AG20443 (cell line): ENCODE measurements at regions not wholly inside any gene's neighbourhood (a gene's known extent, or its start where the extent isn't known, plus 50 kb on each side); places are given as distances from the start of the nearest gene placed in this dataset.
"Not testable (repeated sequence)": the region's sequence is repeated elsewhere in the genome, so short reads cannot be mapped to it uniquely, and the experiment has no call there.

Source experiments
- DNase-seq: peaks from one replicate; pipeline ENCODE4 v3.0.0; 2012; ENCODE audit warnings: low spot score, mixed read lengths

GRCh38 chrX:108843039-108843438, 106.7 kb upstream of the IRS4 start:
- not testable (repeated sequence) for DNase-seq

- DNase-seq, result no peak
These were observed 97.6 kb upstream of the IRS4 start for GRCh38 chrX:108833993-108834392.

- peak; percentile 1 for DNase-seq
These were observed 75.5 kb upstream of the IRS4 start for GRCh38 chrX:108811891-108812290.

- no peak for DNase-seq
These were observed 58.9 kb upstream of the IRS4 start for GRCh38 chrX:108795240-108795639.
